K562 (cell line): ENCODE measurements at regions not wholly inside any gene's neighbourhood (a gene's known extent, or its start where the extent isn't known, plus 50 kb on each side); places are given as distances from the start of the nearest gene placed in this dataset.

Source experiments
- ATF3 ChIP-seq, 2 experiments: fragments of 450-650 bp in 1 of 2; sonication (generic) in 1 of 2; formaldehyde crosslinking in 1 of 2; IDR thresholded peaks in 1 of 2; conservative IDR thresholded peaks in 1 of 2; 2 replicates each; pipeline versions ENCODE4 v1.6.1 to v1.8.1; 2016 to 2023; ENCODE audit warnings: mild to moderate bottlenecking in 2 of 2, moderate library complexity in 2 of 2, inconsistent platforms in 1 of 2, missing genetic modification reagents in 1 of 2
- CTCF ChIP-seq, 3 experiments: IDR thresholded peaks in 2 of 3; conservative IDR thresholded peaks in 1 of 3; 2 replicates each; pipeline ENCODE4 v1.5.1; 2011 to 2012; ENCODE audit warnings: low read length in 3 of 3, mild to moderate bottlenecking in 3 of 3, control low read depth in 2 of 3, improper control_type of control experiment in 1 of 3, inconsistent platforms in 1 of 3, low read depth in 1 of 3, mixed read lengths in 1 of 3, moderate library complexity in 1 of 3; ENCODE audit not compliant: insufficient read depth in 2 of 3
- ELF1 ChIP-seq: fragments of 200-800 bp; sonication (Bioruptor generic); IDR thresholded peaks from 2 replicates; pipeline ENCODE4 v1.6.1; 2016; ENCODE audit warnings: missing genetic modification characterization, missing compliant biosample characterization
- NFYB ChIP-seq: IDR thresholded peaks from 2 replicates; pipeline ENCODE4 v1.6.1; 2011; ENCODE audit warnings: mild to moderate bottlenecking, moderate library complexity; ENCODE audit not compliant: insufficient read length; ENCODE audit errors: extremely low read depth
- SAP30 ChIP-seq: fragments of 200-600 bp; sonication (generic); IDR thresholded peaks from 2 replicates; pipeline ENCODE4 v1.6.1; 2012; ENCODE audit warnings: borderline replicate concordance, low read depth, mild to moderate bottlenecking, moderate library complexity, low read length, control low read depth, inconsistent platforms; ENCODE audit not compliant: insufficient read depth, poor library complexity, severe bottlenecking

- no peak for TF ChIP-seq ELF1
- TF ChIP-seq NFYB, result no peak
- TF ChIP-seq CTCF (IDR thresholded peaks at IDR 0.05 in 2 of 3, conservative IDR thresholded peaks at IDR 0.05 in 1 of 3; ENCODE audit: insufficient read depth in 2 of 3, low read depth in 1 of 3, low read length in 3 of 3), result no peak
- no peak for TF ChIP-seq ATF3 (IDR thresholded peaks at IDR 0.05)
- no peak for TF ChIP-seq ATF3 (CRISPR knock-in tag; conservative IDR thresholded peaks at IDR 0.05)
- TF ChIP-seq SAP30, result no peak
These were observed 599.1 kb downstream of the CCER1 start for GRCh38 chr12:90355711-90356355.
